PC-9 (cell line): ENCODE measurements at regions not wholly inside any gene's neighbourhood (a gene's known extent, or its start where the extent isn't known, plus 50 kb on each side); places are given as distances from the start of the nearest gene placed in this dataset.

Experiments
- BruUV-seq: library from RNA; stranded (reverse); fragments of 400-500 nt; replicated peaks from 2 replicates; lab custom pipeline; 2021; lab: Mats Ljungman, UMichigan
- CTCF ChIA-PET: fragments of 300-600 bp; sonication (Branson Sonifier 250); formaldehyde crosslinking; loops from one replicate; lab custom pipeline; 2022; ENCODE audit warnings: antibody characterized with exemption; lab: Charles Lee
- POLR2A ChIA-PET: fragments of 300-600 bp; sonication (Branson Sonifier 250); formaldehyde crosslinking; loops from one replicate; lab custom pipeline; 2022; ENCODE audit warnings: antibody characterized with exemption; ENCODE audit not compliant: unreplicated experiment; lab: Charles Lee
- DNase-seq, 2 experiments: peaks; one replicate each; pipeline versions ENCODE4 v3.0.0 to v3.0.0-alpha.2; 2015 to 2022; ENCODE audit warnings: mixed read lengths in 1 of 2
- H2AFZ ChIP-seq: fragments of 200-600 bp; sonication (generic); 2 replicates; pipeline ENCODE4 v1.8.1; 2017; ENCODE audit warnings: antibody characterized with exemption
- H3F3A ChIP-seq: fragments of 200-600 bp; sonication (generic); 2 replicates; pipeline ENCODE4 v1.8.1; 2017; ENCODE audit warnings: antibody characterized with exemption, mild to moderate bottlenecking, low read depth; ENCODE audit not compliant: insufficient read depth
- H3K27ac ChIP-seq: fragments of 200-600 bp; sonication (generic); 2 replicates; pipeline ENCODE4 v1.6.1; 2016; ENCODE audit warnings: mixed run types
- H3K27me3 ChIP-seq: fragments of 200-600 bp; sonication (generic); 2 replicates; pipeline ENCODE4 v1.6.1; 2016; ENCODE audit warnings: low read depth, mixed run types; ENCODE audit not compliant: insufficient read depth
- H3K36me3 ChIP-seq: fragments of 200-600 bp; sonication (generic); 2 replicates; pipeline ENCODE4 v1.6.1; 2016; ENCODE audit warnings: low read depth, mixed run types
- H3K4me1 ChIP-seq: fragments of 200-600 bp; sonication (generic); replicated peaks from 2 replicates; pipeline ENCODE4 v1.6.1; 2016; ENCODE audit warnings: mixed run types; ENCODE audit not compliant: insufficient read depth
- H3K4me2 ChIP-seq: fragments of 200-600 bp; sonication (generic); 2 replicates; pipeline ENCODE4 v1.6.1; 2017; ENCODE audit warnings: mixed run types
- H3K4me3 ChIP-seq: fragments of 200-600 bp; sonication (generic); 2 replicates; pipeline ENCODE4 v1.6.1; 2016; ENCODE audit warnings: mixed run types
- H3K79me2 ChIP-seq: fragments of 200-600 bp; sonication (generic); 2 replicates; pipeline ENCODE4 v1.6.1; 2017; ENCODE audit warnings: low read depth, mixed run types
- H3K9me2 ChIP-seq: fragments of 200-600 bp; sonication (generic); 2 replicates; pipeline ENCODE4 v1.8.1; 2017; ENCODE audit warnings: mild to moderate bottlenecking; ENCODE audit not compliant: insufficient read depth
- H3K9me3 ChIP-seq: fragments of 200-600 bp; sonication (generic); 2 replicates; pipeline ENCODE4 v1.8.1; 2016; ENCODE audit warnings: low read depth; ENCODE audit not compliant: insufficient read depth
- H4K20me1 ChIP-seq: fragments of 200-600 bp; sonication (generic); 2 replicates; pipeline ENCODE4 v1.8.1; 2017; ENCODE audit not compliant: insufficient read depth
- CTCF ChIP-seq: fragments of 200-600 bp; sonication (generic); conservative IDR thresholded peaks from 2 replicates; pipeline ENCODE4 v1.6.1; 2017; ENCODE audit warnings: mixed run types, antibody characterized with exemption, mild to moderate bottlenecking, moderate library complexity
- EZH2 ChIP-seq: fragments of 200-600 bp; sonication (generic); IDR thresholded peaks from 2 replicates; pipeline ENCODE4 v1.8.0; 2017; ENCODE audit warnings: antibody characterized with exemption, low read depth
- intact Hi-C: fragments of 100-400 bp; cut with micrococcal nuclease; formaldehyde crosslinking; loops from one replicate; pipeline ENCODE4 v1.10.0; 2022; ENCODE audit not compliant: unreplicated experiment

GRCh38 chr4:65845199-65845773 lies 175.0 kb upstream of the EPHA5 start:
- TF ChIP-seq CTCF (no peak), EZH2 (no peak)
- H3K27me3 ChIP-seq: no peaks in the 10 kb centered on the region
- CTCF ChIA-PET: no interaction called here
- no peak overlapping the region for H2AFZ ChIP-seq
- no peak for DNase-seq
- H3K27ac ChIP-seq: no peak overlapping the region
- H3K4me1 ChIP-seq: no peaks in the 10 kb centered on the region
- no peaks in the 10 kb centered on the region for H3K9me3 ChIP-seq
- no peaks in the 10 kb centered on the region for H3K79me2 ChIP-seq
- BruUV-seq: no TSS peak
- no peaks in the 10 kb centered on the region for H4K20me1 ChIP-seq
- no peak overlapping the region for H3K4me3 ChIP-seq
- no peaks in the 10 kb centered on the region for H3K9me2 ChIP-seq
- H3F3A ChIP-seq: no peaks in the 10 kb centered on the region
- no peaks in the 10 kb centered on the region for H3K36me3 ChIP-seq
- intact Hi-C loops: no loop called here
- H3K4me2 ChIP-seq: no peak overlapping the region
- POLR2A ChIA-PET: no interaction called here

- no peak for DNase-seq
- TF ChIP-seq CTCF (no peak), EZH2 (no peak)
- H3K4me3 ChIP-seq: no peak overlapping the region
- ChIA-PET CTCF (no interaction called here), POLR2A (no interaction called here)
- H3K36me3 ChIP-seq: no peaks in the 10 kb centered on the region
- H3K79me2 ChIP-seq: no peaks in the 10 kb centered on the region
- no peaks in the 10 kb centered on the region for H3K4me1 ChIP-seq
- no peaks in the 10 kb centered on the region for H3K27me3 ChIP-seq
- no peaks in the 10 kb centered on the region for H3K9me3 ChIP-seq
- no peaks in the 10 kb centered on the region for H3K9me2 ChIP-seq
- no peak overlapping the region for H3K4me2 ChIP-seq
- no peak overlapping the region for H2AFZ ChIP-seq
- H3F3A ChIP-seq: no peaks in the 10 kb centered on the region
- no TSS peak for BruUV-seq
- H3K27ac ChIP-seq: no peak overlapping the region
- H4K20me1 ChIP-seq: no peaks in the 10 kb centered on the region
- intact Hi-C loops: no loop called here
These were observed 169.1 kb upstream of the EPHA5 start for GRCh38 chr4:65839164-65839931.

GRCh38 chr4:65834707-65835106 lies 164.4 kb upstream of the EPHA5 start:
- Histone ChIP-seq H3K36me3 (no peaks in the 10 kb centered on the region), H3K9me3 (no peaks in the 10 kb centered on the region), H3K4me3 (no peak overlapping the region), H3K4me2 (no peak overlapping the region), H2AFZ (no peak overlapping the region), H3K9me2 (no peaks in the 10 kb centered on the region), H3F3A (no peaks in the 10 kb centered on the region), H3K27ac (no peak overlapping the region), H3K27me3 (no peaks in the 10 kb centered on the region), H4K20me1 (no peaks in the 10 kb centered on the region), H3K4me1 (no peaks in the 10 kb centered on the region), H3K79me2 (no peaks in the 10 kb centered on the region)
- no TSS peak for BruUV-seq
- DNase-seq: no peak
- ChIA-PET POLR2A (no interaction called here), CTCF (no interaction called here)
- intact Hi-C loops: no loop called here
- TF ChIP-seq EZH2: no peak
- no peak for TF ChIP-seq CTCF
